T-helper 1 cell treated with Interleukin-12 subunit alpha and Interleukin-12 subunit beta and Interleukin-4 antibody, amounts not matched to agents 30 μg/mL and 1 μg/mL, for 36 hours (primary cell): ENCODE measurements at regions not wholly inside any gene's neighbourhood (a gene's known extent, or its start where the extent isn't known, plus 50 kb on each side); places are given as distances from the start of the nearest gene placed in this dataset.

ENCODE experiments used
- H3K27ac Mint-ChIP-seq: one replicate; pipeline ENCODE4 v1.8.0; 2021; ENCODE audit warnings: mild to moderate bottlenecking, mixed read lengths
- H3K27me3 Mint-ChIP-seq: one replicate; pipeline ENCODE4 v1.8.0; 2021; ENCODE audit warnings: low read depth, mixed read lengths
- H3K36me3 Mint-ChIP-seq: one replicate; pipeline ENCODE4 v1.8.0; 2021; ENCODE audit warnings: low read depth, mixed read lengths
- H3K4me1 Mint-ChIP-seq: one replicate; pipeline ENCODE4 v1.8.0; 2021; ENCODE audit warnings: low read depth, mixed read lengths
- H3K4me3 Mint-ChIP-seq: one replicate; pipeline ENCODE4 v1.8.0; 2021; ENCODE audit warnings: mild to moderate bottlenecking, moderate library complexity, mixed read lengths
- H3K9me3 Mint-ChIP-seq: one replicate; pipeline ENCODE4 v1.8.0; 2021; ENCODE audit warnings: mixed read lengths

GRCh38 chr4:53775381-53775780, 184.1 kb upstream of the LNX1 start:
- H3K27ac Mint-ChIP-seq: no peak overlapping the region
- no peak overlapping the region for H3K4me3 Mint-ChIP-seq
- no peaks in the 10 kb centered on the region for H3K36me3 Mint-ChIP-seq
- no peaks in the 10 kb centered on the region for H3K9me3 Mint-ChIP-seq
- no peaks in the 10 kb centered on the region for H3K27me3 Mint-ChIP-seq
- H3K4me1 Mint-ChIP-seq: no peaks in the 10 kb centered on the region

GRCh38 chr4:53771326-53771725, 180.0 kb upstream of the LNX1 start:
- no peak overlapping the region for H3K27ac Mint-ChIP-seq
- no peaks in the 10 kb centered on the region for H3K4me1 Mint-ChIP-seq
- no peaks in the 10 kb centered on the region for H3K27me3 Mint-ChIP-seq
- no peak overlapping the region for H3K4me3 Mint-ChIP-seq
- no peaks in the 10 kb centered on the region for H3K36me3 Mint-ChIP-seq
- H3K9me3 Mint-ChIP-seq: no peaks in the 10 kb centered on the region

- Mint-ChIP-seq H3K36me3 (no peaks in the 10 kb centered on the region), H3K4me1 (no peaks in the 10 kb centered on the region), H3K4me3 (no peak overlapping the region), H3K27me3 (no peaks in the 10 kb centered on the region), H3K9me3 (no peaks in the 10 kb centered on the region), H3K27ac (no peak overlapping the region)
Measured at GRCh38 chr4:53767482-53767881, 176.2 kb upstream of the LNX1 start.

- Mint-ChIP-seq H3K4me1 (no peaks in the 10 kb centered on the region), H3K27ac (no peak overlapping the region), H3K4me3 (no peak overlapping the region), H3K9me3 (no peaks in the 10 kb centered on the region), H3K27me3 (no peaks in the 10 kb centered on the region), H3K36me3 (no peaks in the 10 kb centered on the region)
Measured at GRCh38 chr4:53764761-53765490, 173.6 kb upstream of the LNX1 start.

GRCh38 chr4:53763813-53764597, 172.7 kb upstream of the LNX1 start:
- Mint-ChIP-seq H3K36me3 (no peaks in the 10 kb centered on the region), H3K27me3 (no peaks in the 10 kb centered on the region), H3K4me1 (no peaks in the 10 kb centered on the region), H3K4me3 (no peak overlapping the region), H3K9me3 (no peaks in the 10 kb centered on the region), H3K27ac (no peak overlapping the region)

- Mint-ChIP-seq H3K27me3 (no peaks in the 10 kb centered on the region), H3K4me3 (no peak overlapping the region), H3K4me1 (no peaks in the 10 kb centered on the region), H3K9me3 (no peaks in the 10 kb centered on the region), H3K36me3 (no peaks in the 10 kb centered on the region), H3K27ac (no peak overlapping the region)
Measured at GRCh38 chr4:53755656-53756055, 164.4 kb upstream of the LNX1 start.

- Mint-ChIP-seq H3K27ac (no peak overlapping the region), H3K4me1 (no peaks in the 10 kb centered on the region), H3K9me3 (no peaks in the 10 kb centered on the region), H3K36me3 (no peaks in the 10 kb centered on the region), H3K27me3 (peaks cover 4% of the 10 kb centered on the region), H3K4me3 (no peak overlapping the region)
Measured at GRCh38 chr4:53752124-53752523, 160.8 kb upstream of the LNX1 start.

- H3K27ac Mint-ChIP-seq: no peak overlapping the region
- H3K4me3 Mint-ChIP-seq: no peak overlapping the region
- H3K27me3 Mint-ChIP-seq: peaks cover 8% of the 10 kb centered on the region
- H3K9me3 Mint-ChIP-seq: no peaks in the 10 kb centered on the region
- H3K4me1 Mint-ChIP-seq: no peaks in the 10 kb centered on the region
- H3K36me3 Mint-ChIP-seq: no peaks in the 10 kb centered on the region
Measured at GRCh38 chr4:53748328-53748772, 157.1 kb upstream of the LNX1 start.

- no peaks in the 10 kb centered on the region for H3K36me3 Mint-ChIP-seq
- no peak overlapping the region for H3K27ac Mint-ChIP-seq
- no peak overlapping the region for H3K4me3 Mint-ChIP-seq
- H3K27me3 Mint-ChIP-seq: peaks cover 8% of the 10 kb centered on the region
- no peaks in the 10 kb centered on the region for H3K4me1 Mint-ChIP-seq
- no peaks in the 10 kb centered on the region for H3K9me3 Mint-ChIP-seq
Measured at GRCh38 chr4:53747401-53747800, 156.1 kb upstream of the LNX1 start.

GRCh38 chr4:53744446-53745160, 153.3 kb upstream of the LNX1 start:
- H3K4me1 Mint-ChIP-seq: no peaks in the 10 kb centered on the region
- no peak overlapping the region for H3K27ac Mint-ChIP-seq
- peaks cover 4% of the 10 kb centered on the region for H3K27me3 Mint-ChIP-seq
- H3K4me3 Mint-ChIP-seq: no peak overlapping the region
- H3K36me3 Mint-ChIP-seq: no peaks in the 10 kb centered on the region
- no peaks in the 10 kb centered on the region for H3K9me3 Mint-ChIP-seq

GRCh38 chr4:53734584-53735353, 143.5 kb upstream of the LNX1 start:
- H3K4me1 Mint-ChIP-seq: no peaks in the 10 kb centered on the region
- H3K27ac Mint-ChIP-seq: no peak overlapping the region
- no peaks in the 10 kb centered on the region for H3K27me3 Mint-ChIP-seq
- no peaks in the 10 kb centered on the region for H3K36me3 Mint-ChIP-seq
- peaks cover 11% of the 10 kb centered on the region for H3K9me3 Mint-ChIP-seq
- no peak overlapping the region for H3K4me3 Mint-ChIP-seq

- no peaks in the 10 kb centered on the region for H3K36me3 Mint-ChIP-seq
- no peak overlapping the region for H3K27ac Mint-ChIP-seq
- H3K4me1 Mint-ChIP-seq: no peaks in the 10 kb centered on the region
- peaks cover 11% of the 10 kb centered on the region for H3K9me3 Mint-ChIP-seq
- no peaks in the 10 kb centered on the region for H3K27me3 Mint-ChIP-seq
- no peak overlapping the region for H3K4me3 Mint-ChIP-seq
Measured at GRCh38 chr4:53734182-53734581, 142.9 kb upstream of the LNX1 start.

GRCh38 chr4:53732661-53733060, 141.4 kb upstream of the LNX1 start:
- Mint-ChIP-seq H3K27me3 (no peaks in the 10 kb centered on the region), H3K4me1 (no peaks in the 10 kb centered on the region), H3K27ac (no peak overlapping the region), H3K4me3 (no peak overlapping the region), H3K36me3 (no peaks in the 10 kb centered on the region), H3K9me3 (peaks cover 11% of the 10 kb centered on the region)

- H3K4me3 Mint-ChIP-seq: no peak overlapping the region
- no peaks in the 10 kb centered on the region for H3K4me1 Mint-ChIP-seq
- H3K9me3 Mint-ChIP-seq: peaks cover under 1% of the 10 kb centered on the region
- no peaks in the 10 kb centered on the region for H3K27me3 Mint-ChIP-seq
- no peak overlapping the region for H3K27ac Mint-ChIP-seq
- no peaks in the 10 kb centered on the region for H3K36me3 Mint-ChIP-seq
Measured at GRCh38 chr4:53730031-53730805, 138.9 kb upstream of the LNX1 start.
